Activated CD4-positive, alpha-beta T cell treated with anti-CD3 and anti-CD28 coated beads, Interleukin-2, Interleukin-6, amounts not matched to agents 100 ng/mL and 50 ng/mL, durations not matched to agents 16 hours and 8 hours (primary cell): ENCODE measurements at regions not wholly inside any gene's neighbourhood (a gene's known extent, or its start where the extent isn't known, plus 50 kb on each side); places are given as distances from the start of the nearest gene placed in this dataset.
A peak's percentile ranks its signal among the peaks of the same experiment; 100 is the strongest.
"Not testable (repeated sequence)": the region's sequence is repeated elsewhere in the genome, so short reads cannot be mapped to it uniquely, and the experiment has no call there.

ENCODE experiments used
- DNase-seq: peaks from one replicate; pipeline ENCODE4 v3.0.0-alpha.2; 2020

- DNase-seq, result peak; percentile 13
Observed at GRCh38 chr18:22705328-22705727, 227.8 kb upstream of the RBBP8 start.

GRCh38 chr18:22706025-22706424 is 227.1 kb upstream of the RBBP8 start:
- DNase-seq, result not testable (repeated sequence)

- no peak for DNase-seq
Observed at GRCh38 chr18:22709288-22710060, 223.7 kb upstream of the RBBP8 start.

DNA sequence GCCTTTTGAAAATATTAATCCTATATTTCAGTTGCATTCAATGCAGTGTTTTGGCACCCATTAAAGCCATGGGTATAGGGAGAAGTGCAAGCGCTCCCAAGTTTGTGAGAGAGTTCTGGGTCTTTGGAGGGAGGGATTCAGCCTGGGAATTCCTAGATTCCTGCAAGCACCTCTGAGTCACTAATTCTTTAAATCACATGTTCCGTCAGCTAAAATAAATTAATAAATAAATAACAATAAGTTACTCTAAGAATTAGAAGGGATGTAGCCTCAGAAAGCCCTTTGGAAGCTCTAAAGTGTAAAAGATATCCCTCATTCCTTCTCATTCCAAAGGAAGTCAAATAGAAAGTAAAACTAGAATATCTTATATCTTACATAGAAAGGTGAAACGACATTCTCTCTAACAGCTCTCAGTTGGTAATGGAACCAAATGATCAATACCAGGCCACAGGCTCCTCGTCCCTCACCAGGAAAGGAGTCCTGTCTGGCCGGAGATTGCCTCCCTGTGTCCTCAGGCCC is 222.4 kb upstream of the RBBP8 start:
- DNase-seq, result no peak

- no peak for DNase-seq
Observed at GRCh38 chr18:22711192-22711685, 221.9 kb upstream of the RBBP8 start.

- DNase-seq, result no peak
Observed at GRCh38 chr18:22713511-22713910, 219.6 kb upstream of the RBBP8 start.

DNA sequence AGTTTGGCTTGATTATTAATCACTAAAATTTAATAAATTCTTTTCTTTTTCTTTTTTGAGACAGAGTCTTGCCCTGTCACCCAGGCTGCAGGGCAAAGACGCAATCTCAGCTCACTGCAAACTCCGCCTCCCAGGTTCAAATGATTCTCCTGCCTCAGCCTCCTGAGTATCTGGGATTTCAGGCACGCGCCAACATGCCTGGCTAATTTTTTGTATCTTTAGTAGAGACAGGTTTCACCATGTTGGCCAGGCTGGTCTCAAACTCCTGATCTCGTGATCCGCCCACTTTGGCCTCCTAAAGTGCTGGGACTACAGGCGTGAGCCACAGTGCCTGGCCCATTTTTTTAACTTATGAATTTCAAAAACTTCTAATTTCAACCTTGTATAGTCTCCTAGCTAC is 215.6 kb upstream of the RBBP8 start:
- DNase-seq, result not testable (repeated sequence)

DNA sequence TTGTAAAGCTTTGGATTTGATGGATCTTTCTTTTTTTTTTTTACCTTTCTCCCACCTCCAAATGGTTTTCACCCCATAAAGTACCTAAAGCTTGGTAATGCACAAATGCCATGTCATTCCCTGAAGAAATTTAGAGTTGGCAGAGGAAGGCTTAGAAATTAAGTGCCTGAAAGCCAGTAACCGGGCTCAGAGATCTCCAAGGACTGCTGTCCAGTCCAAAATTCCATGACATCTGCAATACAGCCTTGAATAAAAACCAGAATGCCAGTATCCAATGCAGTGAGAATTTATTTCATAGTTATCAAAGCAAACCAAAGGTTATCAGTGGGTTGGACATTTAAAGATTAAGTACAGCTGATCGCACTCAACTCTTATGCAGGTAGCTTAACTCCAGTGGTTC is 209.9 kb upstream of the RBBP8 start:
- no peak for DNase-seq

DNA sequence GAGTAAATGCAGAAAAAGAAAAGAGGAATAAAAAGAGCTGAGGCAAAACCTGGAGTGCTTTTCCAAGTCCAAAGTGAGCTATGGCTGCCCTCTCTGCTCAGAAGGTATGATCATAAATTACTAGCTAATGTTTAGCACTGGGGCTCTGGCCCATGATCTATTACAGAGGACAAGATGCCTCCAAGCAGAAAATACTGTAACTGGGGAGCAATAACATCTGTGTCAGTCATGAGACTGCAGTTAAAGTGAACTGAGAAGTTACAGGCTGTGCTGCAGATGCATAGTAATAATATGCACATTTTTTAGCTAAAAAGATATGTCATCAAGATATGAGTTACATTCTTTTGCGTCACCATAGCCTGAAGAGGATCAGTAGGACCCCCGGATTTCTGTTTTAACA is 209.4 kb upstream of the RBBP8 start:
- DNase-seq, result no peak

DNA sequence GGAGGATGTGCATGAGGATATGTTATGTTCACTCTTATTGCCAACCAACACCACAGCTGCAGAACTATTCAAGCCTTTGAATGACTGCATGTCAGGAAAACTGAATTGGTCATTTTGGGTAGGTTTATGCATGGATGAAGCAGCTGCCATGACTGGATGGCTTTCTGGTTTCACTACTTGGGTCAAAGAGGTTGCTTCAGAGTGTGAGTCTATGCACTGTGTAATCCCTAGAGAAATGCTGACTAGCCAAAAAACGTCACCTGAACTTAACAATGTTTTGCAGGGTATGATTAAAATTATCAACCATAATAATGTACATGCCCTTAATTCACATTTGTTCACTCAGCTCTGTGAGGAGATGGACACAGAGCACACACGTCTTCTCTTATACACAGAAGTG is 206.7 kb upstream of the RBBP8 start:
- DNase-seq, result no peak

DNA sequence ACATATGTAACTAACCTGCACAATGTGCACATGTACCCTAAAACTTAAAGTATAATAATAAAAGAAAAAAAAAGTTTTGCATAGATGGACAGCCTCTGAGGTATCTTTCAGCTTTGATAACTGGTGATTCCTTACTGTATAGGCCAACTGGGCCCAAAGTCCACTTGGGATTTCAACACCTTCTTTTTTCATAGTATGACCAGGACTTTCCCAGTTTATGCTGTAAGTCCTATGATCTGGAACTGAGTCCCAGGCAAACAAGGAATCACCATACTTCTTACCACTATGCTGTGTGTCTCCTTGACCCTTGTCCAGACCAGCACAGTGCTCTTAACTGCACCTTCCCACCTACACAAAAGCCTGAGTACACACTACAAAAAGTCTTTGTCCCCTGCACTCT is 205.1 kb upstream of the RBBP8 start:
- DNase-seq, result no peak

DNA sequence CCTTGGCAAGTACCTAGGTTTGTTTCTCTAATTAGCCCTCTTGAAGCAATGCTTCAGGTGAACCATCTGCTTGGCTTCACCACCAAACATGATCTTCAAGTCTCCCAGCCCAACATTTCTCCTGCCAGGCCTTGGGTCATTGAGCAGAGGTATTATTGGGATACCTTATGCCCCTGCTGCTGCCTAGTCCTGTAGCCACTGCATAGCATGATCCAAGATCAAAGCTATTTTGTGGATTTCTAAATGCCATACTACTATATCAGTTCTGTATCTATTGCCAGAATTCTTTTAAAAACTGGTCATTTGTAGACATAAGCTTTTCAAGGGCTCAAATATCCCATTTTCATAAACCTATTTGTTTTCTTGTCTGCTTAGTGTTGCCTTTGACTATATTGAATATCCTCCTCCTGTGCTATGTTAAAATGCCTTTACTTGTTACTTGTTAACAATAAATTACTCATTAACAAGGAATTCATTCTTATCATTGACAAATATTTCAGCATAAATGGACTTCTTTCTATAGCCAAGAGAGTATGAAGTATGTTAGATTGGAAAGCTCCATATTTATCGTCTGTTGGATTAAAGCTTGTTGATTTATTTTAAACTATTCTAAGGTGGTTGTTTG is 204.5 kb upstream of the RBBP8 start:
- no peak for DNase-seq

DNA sequence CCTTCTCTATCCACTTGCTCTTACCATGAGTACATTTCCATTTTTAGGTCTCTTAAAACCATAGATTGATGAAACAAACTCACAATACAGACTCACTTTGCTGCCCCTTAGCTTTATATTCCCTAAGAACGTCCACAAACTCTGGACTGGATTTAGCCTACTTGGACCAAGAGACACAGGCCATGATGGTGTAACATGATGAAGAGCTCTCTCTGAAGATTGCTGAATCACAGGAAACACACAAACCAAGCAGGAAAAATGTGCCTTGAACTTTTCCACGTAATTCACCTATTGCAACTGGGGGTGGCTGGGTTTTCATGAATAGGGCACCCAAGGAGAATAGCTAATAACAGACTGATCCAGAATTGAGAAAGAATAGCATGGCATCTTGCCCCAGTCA is 201.7 kb upstream of the RBBP8 start:
- DNase-seq, result no peak

DNA sequence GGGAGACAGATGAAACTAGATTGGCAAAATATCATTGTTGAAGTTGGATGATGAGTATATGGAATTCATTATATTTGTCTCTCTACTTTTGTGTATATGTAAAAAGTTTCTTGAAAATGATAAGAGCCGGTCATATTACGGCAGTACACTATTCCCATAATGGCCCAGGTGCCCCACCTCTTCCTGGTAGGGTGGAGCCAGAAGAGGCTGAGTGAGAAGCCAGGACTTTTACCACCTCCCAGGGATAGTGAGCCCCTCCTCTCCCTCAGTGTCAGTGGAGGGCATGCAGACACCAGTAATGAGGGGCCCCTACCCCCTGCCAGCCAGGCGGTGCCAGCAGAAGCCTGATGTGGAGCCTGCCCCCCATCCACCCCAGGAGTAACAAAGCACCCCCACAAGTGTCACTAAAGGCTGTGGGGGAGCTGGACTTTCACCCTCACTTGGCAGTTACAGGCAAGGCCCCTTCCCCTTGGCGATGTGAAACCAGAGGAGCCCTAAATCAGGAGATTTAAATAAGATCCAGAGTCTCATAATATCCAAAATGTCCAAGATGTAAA is 198.9 kb upstream of the RBBP8 start:
- no peak for DNase-seq

- no peak for DNase-seq
Observed at GRCh38 chr18:22734791-22735627, 198.1 kb upstream of the RBBP8 start.

DNA sequence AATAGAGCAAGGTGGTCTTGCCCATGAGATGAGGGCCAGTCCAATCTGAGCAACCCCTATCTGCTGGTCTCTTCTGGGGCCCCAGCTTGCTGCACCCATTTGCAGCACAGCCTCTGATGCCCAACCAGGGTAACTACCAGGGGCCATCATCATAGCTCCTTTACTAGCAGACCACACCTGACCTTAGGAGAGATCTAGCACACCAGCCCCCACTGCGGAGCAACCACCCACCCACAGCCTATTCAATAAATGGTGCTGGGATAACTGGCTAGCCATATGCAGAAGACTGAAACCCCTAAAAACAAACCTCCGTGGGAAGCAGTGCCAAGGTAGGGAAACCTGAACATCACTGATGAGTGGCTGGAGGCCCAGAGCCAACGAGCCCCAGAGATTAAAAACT is 196.1 kb upstream of the RBBP8 start:
- no peak for DNase-seq

DNA sequence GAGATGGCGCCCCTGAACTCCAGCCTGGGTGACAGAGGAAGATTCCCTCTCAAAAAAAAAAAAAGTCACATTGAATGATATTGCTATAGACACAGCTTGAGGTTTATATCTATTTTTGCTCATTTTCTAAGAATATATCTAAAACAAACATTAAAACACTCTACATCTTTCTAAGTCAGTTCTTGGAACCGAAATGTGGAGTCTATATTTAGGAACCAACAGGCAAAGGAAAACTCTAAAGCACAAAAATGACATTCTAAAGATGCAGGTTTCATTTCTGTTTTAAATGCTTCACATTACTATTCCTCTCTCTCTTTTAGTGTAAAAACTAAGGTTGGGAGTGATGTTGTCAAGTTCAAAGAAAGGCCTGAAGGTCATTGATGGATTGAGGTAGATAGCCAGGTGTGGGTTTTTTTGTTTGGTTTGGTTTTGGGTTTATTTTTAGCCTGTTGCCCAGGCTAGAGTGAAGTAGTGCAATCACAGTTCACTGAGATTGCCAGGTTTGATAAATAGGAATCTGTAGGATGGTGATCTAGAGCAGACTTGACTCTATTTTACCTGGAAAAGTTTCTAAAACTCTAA is 194.0 kb upstream of the RBBP8 start:
- no peak for DNase-seq

DNA sequence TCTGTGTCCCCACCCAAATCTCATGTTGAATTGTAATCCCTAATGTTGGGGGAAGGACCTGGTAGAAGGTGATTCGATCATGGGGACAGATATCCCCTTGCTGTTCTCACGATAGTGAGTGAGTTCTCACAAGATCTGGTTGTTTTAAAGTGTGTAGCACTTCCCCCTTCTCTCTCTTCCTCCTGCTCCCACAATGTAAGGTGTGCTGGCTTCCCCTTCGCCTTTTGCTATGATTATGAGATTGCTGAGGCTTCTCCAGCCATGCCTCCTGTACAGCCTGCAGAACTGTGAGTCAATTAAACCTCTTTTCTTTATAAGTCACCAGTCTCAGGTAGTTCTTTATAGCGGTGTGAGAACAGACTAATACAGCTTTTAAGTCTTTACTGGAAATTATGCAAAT is 193.3 kb upstream of the RBBP8 start:
- DNase-seq, result no peak

DNA sequence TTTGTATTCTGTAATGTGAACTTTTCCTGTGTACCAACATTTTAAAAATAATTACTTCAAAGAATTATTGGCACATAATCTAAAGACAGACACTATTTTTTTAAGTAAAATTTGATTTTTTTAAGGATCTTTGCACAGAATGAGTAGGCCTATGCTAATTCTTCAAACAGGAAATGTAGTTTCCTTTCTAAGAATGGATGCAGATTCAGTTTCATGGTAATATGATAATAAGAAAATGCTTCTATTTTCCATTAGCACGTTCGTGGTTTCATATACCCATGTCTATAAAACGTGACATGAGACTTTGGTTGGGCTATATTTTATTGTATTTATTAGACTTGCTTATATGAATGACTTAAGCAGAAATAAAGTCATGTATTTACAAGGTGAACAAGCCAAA is 191.8 kb upstream of the RBBP8 start:
- no peak for DNase-seq

GRCh38 chr18:22742409-22742808 is 190.7 kb upstream of the RBBP8 start:
- no peak for DNase-seq

DNA sequence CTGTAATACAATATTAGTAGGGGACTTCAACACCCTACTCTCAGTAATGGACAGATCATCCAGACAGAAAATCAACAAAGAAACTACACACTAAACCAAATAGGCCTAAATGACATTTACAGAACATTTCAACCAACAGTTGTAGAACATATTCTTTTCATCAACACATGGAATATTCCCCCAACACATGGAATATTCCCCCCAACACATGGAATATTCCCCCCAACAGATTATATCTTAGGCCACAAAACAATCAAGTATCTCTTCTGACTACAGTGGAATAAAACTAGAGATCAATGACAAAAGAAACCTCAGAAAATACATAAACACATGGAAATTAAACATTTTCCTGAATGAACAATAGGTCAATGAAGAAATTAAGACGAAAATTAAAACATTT is 187.2 kb upstream of the RBBP8 start:
- DNase-seq, result no peak

- no peak for DNase-seq
Observed at GRCh38 chr18:22752014-22752413, 181.1 kb upstream of the RBBP8 start.
